CD14-positive monocyte (primary cell): ENCODE measurements at regions not wholly inside any gene's neighbourhood (a gene's known extent, or its start where the extent isn't known, plus 50 kb on each side); places are given as distances from the start of the nearest gene placed in this dataset.
"Not testable (repeated sequence)": the region's sequence is repeated elsewhere in the genome, so short reads cannot be mapped to it uniquely, and the experiment has no call there.

Experiments
- DNase-seq, 3 donors: peaks; one replicate each; pipeline ENCODE4 v3.0.0-alpha.2; 2011 to 2022
- H2AFZ ChIP-seq: 2 replicates; pipeline ENCODE4 v1.6.0; 2012; ENCODE audit warnings: mild to moderate bottlenecking, low read depth, low read length, inconsistent platforms; ENCODE audit not compliant: insufficient read depth, poor library complexity, severe bottlenecking
- H3K27ac ChIP-seq, 2 donors: 1 replicate in 1 of 2; 2 replicates in 1 of 2; pipeline ENCODE4 v1.5.1; 2012 to 2013; ENCODE audit warnings: low read length in 2 of 2, control low read depth in 1 of 2, inconsistent platforms in 1 of 2, low read depth in 1 of 2, mild to moderate bottlenecking in 1 of 2
- H3K27me3 ChIP-seq, 2 donors: one replicate each; pipeline versions ENCODE4 v1.6.0 to v1.6.1; 2011 to 2013; ENCODE audit warnings: low read length in 2 of 2; ENCODE audit not compliant: control insufficient read depth in 2 of 2, insufficient read depth in 2 of 2
- H3K36me3 ChIP-seq, 2 donors: replicated peaks in 1 of 2; 1 replicate in 1 of 2; 2 replicates in 1 of 2; pipeline versions ENCODE4 v1.5.1 to v1.6.1; 2012 to 2013; ENCODE audit warnings: low read length in 2 of 2, control low read depth in 1 of 2, inconsistent platforms in 1 of 2, mild to moderate bottlenecking in 1 of 2; ENCODE audit not compliant: insufficient read depth in 2 of 2, control insufficient read depth in 1 of 2
- H3K4me1 ChIP-seq, 2 donors: 1 replicate in 1 of 2; 2 replicates in 1 of 2; pipeline versions ENCODE4 v1.5.1 to v1.6.1; 2012 to 2013; ENCODE audit warnings: low read length in 2 of 2, control low read depth in 1 of 2, inconsistent platforms in 1 of 2, mild to moderate bottlenecking in 1 of 2, moderate library complexity in 1 of 2; ENCODE audit not compliant: insufficient read depth in 2 of 2, control insufficient read depth in 1 of 2
- H3K4me2 ChIP-seq: replicated peaks from 2 replicates; pipeline ENCODE3; 2012; ENCODE audit warnings: low read length, moderate library complexity, mild to moderate bottlenecking; ENCODE audit not compliant: poor library complexity, severe bottlenecking; ENCODE audit errors: extremely low read depth
- H3K4me3 ChIP-seq, 3 experiments: fragments of 200-600 bp in 1 of 3; sonication (generic) in 1 of 3; replicated peaks in 1 of 3; 1 replicate in 2 of 3; 2 replicates in 1 of 3; pipeline ENCODE4 v1.5.1; 2011 to 2013; ENCODE audit warnings: low read length in 3 of 3, mild to moderate bottlenecking in 3 of 3, control low read depth in 2 of 3, low read depth in 2 of 3, inconsistent platforms in 1 of 3, moderate library complexity in 1 of 3
- H3K79me2 ChIP-seq: 2 replicates; pipeline ENCODE4 v1.6.0; 2012; ENCODE audit warnings: mild to moderate bottlenecking, control low read depth, inconsistent platforms, low read length, moderate library complexity; ENCODE audit not compliant: insufficient read depth
- H3K9ac ChIP-seq: 2 replicates; pipeline ENCODE4 v1.6.0; 2017; ENCODE audit warnings: low read length, mild to moderate bottlenecking; ENCODE audit not compliant: insufficient read depth, poor library complexity, severe bottlenecking
- H3K9me3 ChIP-seq, 2 donors: replicated peaks in 1 of 2; 1 replicate in 1 of 2; 2 replicates in 1 of 2; pipeline versions ENCODE4 v1.5.1 to v1.6.1; 2012 to 2013; ENCODE audit warnings: low read length in 2 of 2, control low read depth in 1 of 2; ENCODE audit not compliant: control insufficient read depth in 1 of 2, insufficient read depth in 1 of 2
- H4K20me1 ChIP-seq: 2 replicates; pipeline ENCODE4 v1.6.0; 2012; ENCODE audit warnings: mild to moderate bottlenecking, low read length, control low read depth, moderate library complexity; ENCODE audit not compliant: insufficient read depth
- H3K27ac Mint-ChIP-seq, 7 donors: one replicate each; pipeline ENCODE4 v1.8.0; 2020; ENCODE audit warnings: mild to moderate bottlenecking in 7 of 7, mixed read lengths in 7 of 7, moderate library complexity in 6 of 7, inconsistent platforms in 2 of 7
- H3K27me3 Mint-ChIP-seq, 3 donors: one replicate each; pipeline ENCODE4 v1.8.0; 2021 to 2022; ENCODE audit warnings: low read depth in 3 of 3, mild to moderate bottlenecking in 3 of 3, mixed read lengths in 3 of 3, moderate library complexity in 3 of 3, inconsistent platforms in 1 of 3
- H3K36me3 Mint-ChIP-seq, 2 donors: one replicate each; pipeline ENCODE4 v1.8.0; 2020; ENCODE audit warnings: mixed read lengths in 2 of 2, inconsistent platforms in 1 of 2, mild to moderate bottlenecking in 1 of 2
- H3K4me1 Mint-ChIP-seq: one replicate; pipeline ENCODE4 v1.8.0; 2020; ENCODE audit warnings: mild to moderate bottlenecking, mixed read lengths
- H3K4me3 Mint-ChIP-seq, 2 donors: one replicate each; pipeline ENCODE4 v1.8.0; 2020; ENCODE audit warnings: mild to moderate bottlenecking in 2 of 2, mixed read lengths in 2 of 2, moderate library complexity in 1 of 2
- H3K9me3 Mint-ChIP-seq, 7 donors: one replicate each; pipeline ENCODE4 v1.8.0; 2020 to 2022; ENCODE audit warnings: mixed read lengths in 7 of 7, mild to moderate bottlenecking in 6 of 7, moderate library complexity in 6 of 7, inconsistent platforms in 2 of 7
- WGBS: methylation state at CpG from one replicate; pipeline ENCODE4 v1.1.5; 2013; ENCODE audit warnings: missing lambda C conversion rate; ENCODE audit not compliant: insufficient coverage; 5-methylcytosine and 5-hydroxymethylcytosine counted together
- intact Hi-C, 2 donors: fragments of 100-400 bp; cut with micrococcal nuclease; formaldehyde crosslinking; loops; one replicate each; pipeline versions ENCODE4 v1.15.0 to v1.15.1; 2023
- TF ChIP-seq, protein P1 (sequence below): fragments of 200-600 bp; IDR thresholded peaks from one replicate; pipeline ENCODE4 v1.8.0; 2022; ENCODE audit warnings: antibody characterized with exemption, mild to moderate bottlenecking

- Histone ChIP-seq H3K27ac (no peak overlapping the region), H3K27me3 (no peaks in the 10 kb centered on the region), H4K20me1 (no peaks in the 10 kb centered on the region), H3K4me1 (no peaks in the 10 kb centered on the region), H3K4me3 (no peak overlapping the region), H3K9me3 (no peaks in the 10 kb centered on the region), H2AFZ (no peak overlapping the region), H3K4me2 (no peak overlapping the region), H3K9ac (no peak overlapping the region), H3K79me2 (no peaks in the 10 kb centered on the region), H3K36me3 (no peaks in the 10 kb centered on the region)
- intact Hi-C loops, result no loop called here
- DNase-seq, result no peak
- H3K4me3 Mint-ChIP-seq, result no peak overlapping the region
- no peak overlapping the region for H3K27ac Mint-ChIP-seq
- 96% methylated on average over 4 of the region's 7 CpGs for WGBS
- no peaks in the 10 kb centered on the region for H3K36me3 Mint-ChIP-seq
- H3K9me3 Mint-ChIP-seq, result peaks cover 0 to 3% (median 0%) of the 10 kb centered on the region in 7 donors
- TF ChIP-seq, protein P1, sequence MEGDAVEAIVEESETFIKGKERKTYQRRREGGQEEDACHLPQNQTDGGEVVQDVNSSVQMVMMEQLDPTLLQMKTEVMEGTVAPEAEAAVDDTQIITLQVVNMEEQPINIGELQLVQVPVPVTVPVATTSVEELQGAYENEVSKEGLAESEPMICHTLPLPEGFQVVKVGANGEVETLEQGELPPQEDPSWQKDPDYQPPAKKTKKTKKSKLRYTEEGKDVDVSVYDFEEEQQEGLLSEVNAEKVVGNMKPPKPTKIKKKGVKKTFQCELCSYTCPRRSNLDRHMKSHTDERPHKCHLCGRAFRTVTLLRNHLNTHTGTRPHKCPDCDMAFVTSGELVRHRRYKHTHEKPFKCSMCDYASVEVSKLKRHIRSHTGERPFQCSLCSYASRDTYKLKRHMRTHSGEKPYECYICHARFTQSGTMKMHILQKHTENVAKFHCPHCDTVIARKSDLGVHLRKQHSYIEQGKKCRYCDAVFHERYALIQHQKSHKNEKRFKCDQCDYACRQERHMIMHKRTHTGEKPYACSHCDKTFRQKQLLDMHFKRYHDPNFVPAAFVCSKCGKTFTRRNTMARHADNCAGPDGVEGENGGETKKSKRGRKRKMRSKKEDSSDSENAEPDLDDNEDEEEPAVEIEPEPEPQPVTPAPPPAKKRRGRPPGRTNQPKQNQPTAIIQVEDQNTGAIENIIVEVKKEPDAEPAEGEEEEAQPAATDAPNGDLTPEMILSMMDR, result no peak
- no peaks in the 10 kb centered on the region for H3K4me1 Mint-ChIP-seq
- peaks cover 3 to 8% (median 4%) of the 10 kb centered on the region in 3 donors for H3K27me3 Mint-ChIP-seq
Measured at GRCh38 chr1:30213936-30214335, 509.4 kb downstream of the MATN1 start.

GRCh38 chr1:30207962-30208361, 515.4 kb downstream of the MATN1 start:
- H2AFZ ChIP-seq, H3K27ac ChIP-seq, H3K4me1 ChIP-seq, H3K4me3 Mint-ChIP-seq, H3K4me2 ChIP-seq, H3K36me3 ChIP-seq, intact Hi-C loops, H3K79me2 ChIP-seq, H3K27ac Mint-ChIP-seq, H3K4me3 ChIP-seq, DNase-seq, H3K27me3 ChIP-seq, H3K9ac ChIP-seq, H3K9me3 Mint-ChIP-seq, H3K9me3 ChIP-seq, H3K36me3 Mint-ChIP-seq, H3K4me1 Mint-ChIP-seq, H4K20me1 ChIP-seq: not testable (repeated sequence)
- 88% methylated on average over 1 of the region's 1 CpG for WGBS
- peaks cover 3 to 13% (median 3%) of the 10 kb centered on the region in 3 donors for H3K27me3 Mint-ChIP-seq

DNA sequence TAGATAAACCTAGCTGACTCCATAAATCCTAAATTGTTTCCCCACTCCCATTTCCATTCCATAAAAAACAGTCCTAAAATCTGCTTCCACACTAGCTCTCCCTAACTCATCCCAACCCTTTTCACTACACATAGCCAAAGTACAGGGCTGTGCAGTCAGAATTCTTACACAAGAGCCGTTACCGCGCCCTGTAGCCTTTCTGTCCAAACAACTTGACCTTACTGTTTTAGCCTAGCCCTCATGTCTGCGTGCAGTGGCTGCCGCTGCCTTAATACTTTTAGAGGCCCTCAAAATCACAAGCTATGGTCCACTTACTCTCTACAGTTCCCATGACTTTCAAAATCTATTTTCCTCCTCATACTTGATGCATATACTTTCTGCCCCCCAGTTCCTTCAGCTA, 516.8 kb downstream of the MATN1 start:
- H3K9ac ChIP-seq, H3K4me3 Mint-ChIP-seq, H4K20me1 ChIP-seq, H3K4me2 ChIP-seq, DNase-seq, H3K9me3 Mint-ChIP-seq, H2AFZ ChIP-seq, H3K79me2 ChIP-seq, H3K4me1 Mint-ChIP-seq, H3K9me3 ChIP-seq, H3K4me1 ChIP-seq, intact Hi-C loops, H3K27ac Mint-ChIP-seq, H3K36me3 ChIP-seq, H3K36me3 Mint-ChIP-seq, H3K27me3 ChIP-seq, H3K27ac ChIP-seq, H3K4me3 ChIP-seq: not testable (repeated sequence)
- WGBS, result 100% methylated on average over 4 of the region's 5 CpGs
- H3K27me3 Mint-ChIP-seq, result peaks cover 0 to 13% (median 3%) of the 10 kb centered on the region in 3 donors

DNA sequence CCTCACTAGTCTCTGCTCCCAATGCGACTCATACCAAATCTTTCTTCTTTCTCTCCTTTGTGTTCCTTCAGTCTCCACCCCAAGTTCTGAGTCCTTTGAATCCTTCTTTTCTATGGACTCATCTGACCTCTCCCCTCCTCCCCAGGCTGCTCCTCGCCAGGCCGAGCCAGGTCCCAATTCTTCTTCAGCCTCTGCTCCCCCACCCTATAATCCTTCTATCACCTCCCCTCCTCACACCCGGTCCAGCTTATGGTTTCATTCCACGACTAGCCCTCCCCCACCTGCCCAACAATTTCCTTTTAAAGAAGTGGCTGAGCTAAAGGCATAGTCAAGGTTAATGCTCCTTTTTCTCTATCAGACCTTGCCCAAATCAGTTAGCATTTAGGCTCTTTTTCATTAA, 518.5 kb downstream of the MATN1 start:
- not testable (repeated sequence) for H3K36me3 ChIP-seq, H3K27me3 Mint-ChIP-seq
- WGBS, result 100% methylated on average over 3 of the region's 5 CpGs

More for the DNA sequence above, 518.5 kb downstream of the MATN1 start:
- H3K4me3 Mint-ChIP-seq, H3K4me2 ChIP-seq, H3K4me1 ChIP-seq, H3K9ac ChIP-seq, H3K79me2 ChIP-seq, H3K27me3 ChIP-seq, DNase-seq, H3K36me3 Mint-ChIP-seq, H3K27ac Mint-ChIP-seq, H3K27ac ChIP-seq, H2AFZ ChIP-seq, H3K9me3 Mint-ChIP-seq, H3K9me3 ChIP-seq, H3K4me1 Mint-ChIP-seq, H3K4me3 ChIP-seq, intact Hi-C loops, H4K20me1 ChIP-seq: not testable (repeated sequence)
